Duodenal mucosa (tissue), 2 donors: ENCODE measurements at regions not wholly inside any gene's neighbourhood (a gene's known extent, or its start where the extent isn't known, plus 50 kb on each side); places are given as distances from the start of the nearest gene placed in this dataset.
"Not testable (repeated sequence)": the region's sequence is repeated elsewhere in the genome, so short reads cannot be mapped to it uniquely, and the experiment has no call there.

ENCODE experiments used
- H3K27ac ChIP-seq: one replicate; pipeline ENCODE4 v1.7.0; 2013; ENCODE audit warnings: low read depth, low read length
- H3K27me3 ChIP-seq, 2 donors: one replicate each; pipeline ENCODE4 v1.7.0; 2013; ENCODE audit warnings: low read length in 2 of 2, control low read depth in 1 of 2; ENCODE audit not compliant: insufficient read depth in 2 of 2, control insufficient read depth in 1 of 2
- H3K36me3 ChIP-seq, 2 donors: one replicate each; pipeline ENCODE4 v1.7.0; 2013; ENCODE audit warnings: low read length in 2 of 2, control low read depth in 1 of 2; ENCODE audit not compliant: insufficient read depth in 2 of 2, control insufficient read depth in 1 of 2
- H3K4me1 ChIP-seq, 2 donors: one replicate each; pipeline ENCODE4 v1.7.0; 2013; ENCODE audit warnings: low read length in 2 of 2, control low read depth in 1 of 2; ENCODE audit not compliant: insufficient read depth in 2 of 2, control insufficient read depth in 1 of 2
- H3K4me3 ChIP-seq, 2 donors: one replicate each; pipeline ENCODE4 v1.7.0; 2013; ENCODE audit warnings: low read length in 2 of 2, low read depth in 1 of 2
- H3K9ac ChIP-seq, 2 donors: one replicate each; pipeline ENCODE4 v1.7.0; 2013; ENCODE audit warnings: low read length in 2 of 2, low read depth in 1 of 2
- H3K9me3 ChIP-seq, 2 donors: one replicate each; pipeline ENCODE4 v1.7.0; 2013; ENCODE audit warnings: low read length in 2 of 2, control low read depth in 1 of 2; ENCODE audit not compliant: control insufficient read depth in 1 of 2

DNA sequence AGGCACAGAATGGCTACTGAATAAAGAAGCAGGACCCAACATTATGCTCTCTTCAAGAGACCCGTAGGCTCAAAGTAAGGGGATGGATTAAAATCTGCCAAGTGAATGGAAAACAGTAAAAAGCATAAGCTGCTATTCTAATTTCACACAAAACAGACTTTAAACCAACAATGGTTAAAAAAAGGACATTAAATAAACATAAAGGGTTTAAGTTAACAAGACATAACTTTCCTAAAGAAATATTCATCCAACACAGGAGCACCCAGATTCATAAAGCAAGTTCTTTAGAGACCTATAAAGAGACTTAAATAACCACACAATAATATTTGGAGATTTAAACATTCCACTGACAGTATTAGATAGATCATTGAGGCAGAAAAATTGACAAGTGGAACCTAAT is 624.5 kb downstream of the RFPL4B start:
- Histone ChIP-seq H3K9ac (no peak overlapping the region), H3K36me3 (no peaks in the 10 kb centered on the region), H3K4me1 (no peaks in the 10 kb centered on the region), H3K4me3 (no peak overlapping the region), H3K27ac (no peak overlapping the region), H3K9me3 (peaks cover 0 to 5% of the 10 kb centered on the region in 2 donors), H3K27me3 (no peaks in the 10 kb centered on the region)

- H3K4me3 ChIP-seq, H3K27me3 ChIP-seq, H3K9me3 ChIP-seq, H3K9ac ChIP-seq, H3K36me3 ChIP-seq, H3K4me1 ChIP-seq, H3K27ac ChIP-seq: not testable (repeated sequence)
Observed at GRCh38 chr6:112974931-112975330, 627.8 kb downstream of the RFPL4B start.

- H3K4me3 ChIP-seq, H3K27me3 ChIP-seq, H3K27ac ChIP-seq, H3K4me1 ChIP-seq, H3K9ac ChIP-seq, H3K36me3 ChIP-seq, H3K9me3 ChIP-seq: not testable (repeated sequence)
Observed at GRCh38 chr6:112976579-112976978, 629.4 kb downstream of the RFPL4B start.

- Histone ChIP-seq H3K4me3 (no peak overlapping the region), H3K27ac (no peak overlapping the region), H3K36me3 (no peaks in the 10 kb centered on the region), H3K27me3 (no peaks in the 10 kb centered on the region), H3K9ac (no peak overlapping the region), H3K4me1 (peaks cover 0 to 8% of the 10 kb centered on the region in 2 donors), H3K9me3 (no peaks in the 10 kb centered on the region)
Observed at GRCh38 chr6:112979830-112980229, 632.7 kb downstream of the RFPL4B start.

DNA sequence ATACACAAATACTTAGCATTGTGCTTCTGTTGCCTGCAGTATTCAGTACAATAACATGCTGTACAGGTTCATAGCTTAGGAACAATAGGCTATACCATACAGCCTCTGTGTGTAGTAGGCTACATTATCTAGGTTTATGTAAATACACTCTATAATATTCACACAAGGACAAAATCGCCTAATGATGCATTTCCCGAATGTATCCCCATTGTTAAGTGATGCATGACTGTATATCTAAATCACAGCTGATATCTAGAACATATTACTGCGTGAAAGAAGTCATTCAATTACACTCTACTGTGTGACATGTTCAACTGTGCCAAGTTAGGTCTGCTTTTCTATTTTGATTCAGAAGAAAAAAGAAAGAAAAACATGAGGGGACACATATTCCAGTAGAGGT is 633.5 kb downstream of the RFPL4B start:
- H3K4me3 ChIP-seq = no peak overlapping the region
- no peaks in the 10 kb centered on the region for H3K27me3 ChIP-seq
- H3K36me3 ChIP-seq = no peaks in the 10 kb centered on the region
- H3K4me1 ChIP-seq = peaks cover 0 to 8% of the 10 kb centered on the region in 2 donors
- H3K27ac ChIP-seq = no peak overlapping the region
- no peaks in the 10 kb centered on the region for H3K9me3 ChIP-seq
- no peak overlapping the region for H3K9ac ChIP-seq

- H3K4me3 ChIP-seq = no peak overlapping the region
- peaks cover 0 to 8% of the 10 kb centered on the region in 2 donors for H3K4me1 ChIP-seq
- H3K9ac ChIP-seq = no peak overlapping the region
- no peaks in the 10 kb centered on the region for H3K27me3 ChIP-seq
- H3K27ac ChIP-seq = no peak overlapping the region
- no peaks in the 10 kb centered on the region for H3K9me3 ChIP-seq
- H3K36me3 ChIP-seq = no peaks in the 10 kb centered on the region
Observed at GRCh38 chr6:112983713-112984261, 636.7 kb downstream of the RFPL4B start.

GRCh38 chr6:112984899-112985298 is 637.8 kb downstream of the RFPL4B start:
- Histone ChIP-seq H3K4me1 (peaks cover 0 to 6% of the 10 kb centered on the region in 2 donors), H3K9me3 (no peaks in the 10 kb centered on the region), H3K36me3 (no peaks in the 10 kb centered on the region), H3K4me3 (no peak overlapping the region), H3K27me3 (no peaks in the 10 kb centered on the region), H3K27ac (no peak overlapping the region), H3K9ac (no peak overlapping the region)

- Histone ChIP-seq H3K4me3 (no peak overlapping the region), H3K27ac (no peak overlapping the region), H3K36me3 (no peaks in the 10 kb centered on the region), H3K27me3 (no peaks in the 10 kb centered on the region), H3K9me3 (no peaks in the 10 kb centered on the region), H3K9ac (no peak overlapping the region), H3K4me1 (peaks cover 0 to 6% of the 10 kb centered on the region in 2 donors)
Observed at GRCh38 chr6:112986321-112986720, 639.2 kb downstream of the RFPL4B start.

DNA sequence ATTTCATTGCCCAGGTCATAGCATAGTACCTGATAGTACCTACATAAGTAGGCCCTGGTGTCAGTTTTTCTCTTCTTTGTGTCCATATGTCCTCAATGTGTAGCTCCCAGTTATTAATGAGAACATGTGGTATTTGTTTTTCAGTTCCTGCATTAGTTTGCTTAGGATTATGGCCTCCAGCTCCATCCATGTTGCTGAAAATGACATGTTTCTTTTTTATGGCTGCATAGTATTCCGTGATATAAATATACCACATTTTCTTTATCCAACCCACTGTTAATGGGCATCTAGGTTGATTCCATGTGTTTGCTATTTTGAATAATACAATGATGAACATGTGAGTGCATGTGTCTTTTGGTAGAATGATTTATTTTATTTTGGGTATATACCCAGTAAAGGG is 641.6 kb downstream of the RFPL4B start:
- H3K9me3 ChIP-seq = no peaks in the 10 kb centered on the region
- H3K4me1 ChIP-seq = peaks cover 0 to 2% of the 10 kb centered on the region in 2 donors
- H3K4me3 ChIP-seq = no peak overlapping the region
- no peak overlapping the region for H3K27ac ChIP-seq
- H3K27me3 ChIP-seq = no peaks in the 10 kb centered on the region
- no peak overlapping the region for H3K9ac ChIP-seq
- H3K36me3 ChIP-seq = no peaks in the 10 kb centered on the region

DNA sequence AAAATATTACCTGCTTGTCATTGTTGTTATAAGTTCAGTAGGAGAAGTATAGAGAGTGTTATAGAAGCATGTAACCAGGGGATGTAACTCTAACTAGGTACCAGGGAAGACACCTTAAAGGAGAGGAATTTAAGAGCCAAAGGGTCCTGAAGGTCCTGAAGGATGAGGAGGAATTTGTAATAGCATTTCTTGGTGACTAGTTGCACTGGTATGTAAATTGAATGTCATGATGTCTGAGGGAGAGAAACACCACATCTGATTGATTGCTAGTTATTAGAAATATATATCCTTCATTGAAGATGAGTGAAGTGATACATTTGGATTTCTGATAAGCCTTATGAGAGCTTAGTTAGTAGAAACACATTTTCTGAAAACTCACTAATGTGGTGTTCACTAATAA is 643.8 kb downstream of the RFPL4B start:
- H3K9ac ChIP-seq = no peak overlapping the region
- H3K27ac ChIP-seq = no peak overlapping the region
- H3K36me3 ChIP-seq = no peaks in the 10 kb centered on the region
- no peak overlapping the region for H3K4me3 ChIP-seq
- H3K4me1 ChIP-seq = no peaks in the 10 kb centered on the region
- H3K9me3 ChIP-seq = no peaks in the 10 kb centered on the region
- no peaks in the 10 kb centered on the region for H3K27me3 ChIP-seq

DNA sequence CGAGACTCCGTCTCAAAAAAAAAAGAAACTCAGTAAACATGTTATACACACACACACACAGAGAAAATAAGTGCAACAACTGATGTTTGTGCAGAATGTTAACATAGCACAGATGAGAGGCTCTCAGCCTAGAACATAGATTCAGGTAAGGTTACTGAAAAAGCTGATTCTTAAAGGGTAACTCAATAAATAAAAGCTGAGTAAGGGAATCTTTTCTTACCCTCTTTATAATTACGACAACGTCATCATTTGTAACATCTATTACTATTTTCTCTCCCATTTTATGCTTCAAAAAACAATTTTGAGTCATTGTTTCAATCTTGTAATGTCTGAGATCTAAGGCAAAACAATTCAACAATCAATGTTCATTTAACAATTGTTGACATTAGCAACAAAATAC is 644.8 kb downstream of the RFPL4B start:
- no peak overlapping the region for H3K9ac ChIP-seq
- no peaks in the 10 kb centered on the region for H3K36me3 ChIP-seq
- no peaks in the 10 kb centered on the region for H3K4me1 ChIP-seq
- no peaks in the 10 kb centered on the region for H3K9me3 ChIP-seq
- no peaks in the 10 kb centered on the region for H3K27me3 ChIP-seq
- no peak overlapping the region for H3K4me3 ChIP-seq
- H3K27ac ChIP-seq = no peak overlapping the region
